Liver (tissue), 8 donors: ENCODE measurements at regions not wholly inside any gene's neighbourhood (a gene's known extent, or its start where the extent isn't known, plus 50 kb on each side); places are given as distances from the start of the nearest gene placed in this dataset.

Experiments used
- DNase-seq: peaks from one replicate; pipeline ENCODE4 v3.0.0-alpha.2; 2017; ENCODE audit warnings: low spot score
- H3K27ac ChIP-seq, 2 donors: one replicate each; pipeline ENCODE4 v1.7.0; 2013; ENCODE audit warnings: inconsistent platforms in 2 of 2, low read length in 2 of 2, control low read depth in 1 of 2, low read depth in 1 of 2, mild to moderate bottlenecking in 1 of 2
- H3K27me3 ChIP-seq, 4 donors: one replicate each; pipeline versions ENCODE4 v1.6.1 to v1.7.0; 2013; ENCODE audit warnings: low read length in 3 of 4, inconsistent platforms in 1 of 4, mild to moderate bottlenecking in 1 of 4, moderate library complexity in 1 of 4; ENCODE audit not compliant: control insufficient read depth in 4 of 4, insufficient read depth in 4 of 4
- H3K36me3 ChIP-seq, 4 donors: one replicate each; pipeline versions ENCODE4 v1.6.1 to v1.7.0; 2013; ENCODE audit warnings: low read length in 3 of 4, mild to moderate bottlenecking in 3 of 4, low read depth in 1 of 4, moderate library complexity in 1 of 4; ENCODE audit not compliant: control insufficient read depth in 4 of 4, insufficient read depth in 3 of 4
- H3K4me1 ChIP-seq, 4 donors: one replicate each; pipeline versions ENCODE4 v1.6.1 to v1.7.0; 2013; ENCODE audit warnings: low read length in 3 of 4, mild to moderate bottlenecking in 3 of 4, moderate library complexity in 1 of 4; ENCODE audit not compliant: control insufficient read depth in 4 of 4, insufficient read depth in 4 of 4
- H3K4me3 ChIP-seq, 3 donors: one replicate each; pipeline versions ENCODE4 v1.6.1 to v1.7.0; 2013; ENCODE audit warnings: low read length in 3 of 3, control low read depth in 1 of 3, low read depth in 1 of 3, mild to moderate bottlenecking in 1 of 3
- H3K9ac ChIP-seq, 2 donors: one replicate each; pipeline ENCODE4 v1.7.0; 2013; ENCODE audit warnings: low read length in 2 of 2, mild to moderate bottlenecking in 2 of 2, moderate library complexity in 2 of 2, control low read depth in 1 of 2, low read depth in 1 of 2
- H3K9me3 ChIP-seq, 4 donors: one replicate each; pipeline versions ENCODE4 v1.6.1 to v1.7.0; 2013; ENCODE audit warnings: low read length in 3 of 4; ENCODE audit not compliant: control insufficient read depth in 4 of 4
- EGR1 ChIP-seq, 2 donors: IDR thresholded peaks; 2 replicates each; pipeline ENCODE4 v1.6.1; 2016 to 2018; ENCODE audit warnings: antibody characterized with exemption in 2 of 2, low read depth in 2 of 2
- FOXA1 ChIP-seq: IDR thresholded peaks from 2 replicates; pipeline ENCODE4 v1.6.1; 2016; ENCODE audit warnings: antibody characterized with exemption
- GABPA ChIP-seq, 2 donors: IDR thresholded peaks in 1 of 2; conservative IDR thresholded peaks in 1 of 2; 2 replicates each; pipeline ENCODE4 v1.6.1; 2016; ENCODE audit warnings: antibody characterized with exemption in 2 of 2, mild to moderate bottlenecking in 1 of 2, moderate library complexity in 1 of 2
- HNF4A ChIP-seq, 2 donors: conservative IDR thresholded peaks; 2 replicates each; pipeline ENCODE4 v1.6.1; 2016; ENCODE audit warnings: antibody characterized with exemption in 2 of 2, mild to moderate bottlenecking in 2 of 2
- HNF4G ChIP-seq: IDR thresholded peaks from 2 replicates; pipeline ENCODE4 v1.6.1; 2016; ENCODE audit warnings: antibody characterized with exemption
- REST ChIP-seq: IDR thresholded peaks from 2 replicates; pipeline ENCODE4 v1.6.1; 2016; ENCODE audit warnings: antibody characterized with exemption, mild to moderate bottlenecking
- SP1 ChIP-seq: IDR thresholded peaks from 2 replicates; pipeline ENCODE4 v1.6.1; 2018; ENCODE audit warnings: antibody characterized with exemption, mild to moderate bottlenecking
- YY1 ChIP-seq: IDR thresholded peaks from 2 replicates; pipeline ENCODE4 v1.6.1; 2016; ENCODE audit warnings: antibody characterized with exemption, mild to moderate bottlenecking
- ZBTB33 ChIP-seq: IDR thresholded peaks from 2 replicates; pipeline ENCODE4 v1.6.1; 2016; ENCODE audit warnings: antibody characterized with exemption
- WGBS: extraction: QIAGEN DNeasy Blood & Tissue Kit; methylation state at CpG from one replicate; pipeline ENCODE4 v1.1.7; 2013; 5-methylcytosine and 5-hydroxymethylcytosine counted together
- TF ChIP-seq, protein P1 (sequence below): fragments of 150-350 bp; IDR thresholded peaks from 2 replicates; pipeline ENCODE4 v1.5.1; 2017; ENCODE audit warnings: improper control_type of control experiment, low read depth, low read length; ENCODE audit not compliant: missing input control
- TF ChIP-seq, protein P2 (sequence below): IDR thresholded peaks from 2 replicates; pipeline ENCODE4 v1.6.1; 2016; ENCODE audit warnings: antibody characterized with exemption
- TF ChIP-seq, protein P3 (sequence below): IDR thresholded peaks from 2 replicates; pipeline ENCODE4 v1.6.1; 2016; ENCODE audit warnings: antibody characterized with exemption
- donor health status: healthy.
- donor health status: healthy.
- donor health status: healthy.
- donor health status: healthy.
- donor health status: healthy.

GRCh38 chr4:32226733-32227132 lies 1506.6 kb downstream of the PCDH7 start (continued):
- TF ChIP-seq, protein P1, sequence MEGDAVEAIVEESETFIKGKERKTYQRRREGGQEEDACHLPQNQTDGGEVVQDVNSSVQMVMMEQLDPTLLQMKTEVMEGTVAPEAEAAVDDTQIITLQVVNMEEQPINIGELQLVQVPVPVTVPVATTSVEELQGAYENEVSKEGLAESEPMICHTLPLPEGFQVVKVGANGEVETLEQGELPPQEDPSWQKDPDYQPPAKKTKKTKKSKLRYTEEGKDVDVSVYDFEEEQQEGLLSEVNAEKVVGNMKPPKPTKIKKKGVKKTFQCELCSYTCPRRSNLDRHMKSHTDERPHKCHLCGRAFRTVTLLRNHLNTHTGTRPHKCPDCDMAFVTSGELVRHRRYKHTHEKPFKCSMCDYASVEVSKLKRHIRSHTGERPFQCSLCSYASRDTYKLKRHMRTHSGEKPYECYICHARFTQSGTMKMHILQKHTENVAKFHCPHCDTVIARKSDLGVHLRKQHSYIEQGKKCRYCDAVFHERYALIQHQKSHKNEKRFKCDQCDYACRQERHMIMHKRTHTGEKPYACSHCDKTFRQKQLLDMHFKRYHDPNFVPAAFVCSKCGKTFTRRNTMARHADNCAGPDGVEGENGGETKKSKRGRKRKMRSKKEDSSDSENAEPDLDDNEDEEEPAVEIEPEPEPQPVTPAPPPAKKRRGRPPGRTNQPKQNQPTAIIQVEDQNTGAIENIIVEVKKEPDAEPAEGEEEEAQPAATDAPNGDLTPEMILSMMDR = no peak
- no peak for TF ChIP-seq ZBTB33

DNA sequence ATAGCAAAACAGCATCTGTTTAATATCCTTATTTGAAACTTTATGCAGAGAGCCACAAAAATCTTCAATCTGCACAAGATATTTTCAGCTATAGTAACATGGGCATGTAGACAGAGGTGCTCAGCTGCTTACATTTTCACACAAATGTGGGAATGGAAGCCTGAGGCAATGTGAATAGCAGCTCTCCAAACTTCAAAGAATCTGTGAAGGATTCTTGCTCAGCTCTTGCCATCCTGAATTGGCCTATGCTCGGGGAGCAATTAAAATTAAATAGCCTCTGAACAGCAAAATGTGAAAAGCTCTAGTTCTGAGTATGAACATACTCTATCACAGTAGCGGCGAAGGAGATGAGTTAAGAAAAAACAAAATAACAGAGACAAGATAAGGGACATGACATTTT lies 1523.8 kb downstream of the PCDH7 start:
- Histone ChIP-seq H3K4me1 (no peaks in the 10 kb centered on the region), H3K27ac (no peak overlapping the region), H3K4me3 (no peak overlapping the region), H3K9ac (no peak overlapping the region), H3K27me3 (no peaks in the 10 kb centered on the region), H3K36me3 (no peaks in the 10 kb centered on the region), H3K9me3 (no peaks in the 10 kb centered on the region)
- DNase-seq = no peak
- TF ChIP-seq HNF4A (conservative IDR thresholded peaks at IDR 0.05) (no peak), GABPA (IDR thresholded peaks at IDR 0.05 in 1 of 2, conservative IDR thresholded peaks at IDR 0.05 in 1 of 2) (no peak), SP1 (no peak), EGR1 (IDR thresholded peaks at IDR 0.05; ENCODE audit: low read depth in 2 of 2) (no peak), YY1 (no peak), REST (no peak), FOXA1 (no peak), HNF4G (no peak)
- TF ChIP-seq, protein P2, sequence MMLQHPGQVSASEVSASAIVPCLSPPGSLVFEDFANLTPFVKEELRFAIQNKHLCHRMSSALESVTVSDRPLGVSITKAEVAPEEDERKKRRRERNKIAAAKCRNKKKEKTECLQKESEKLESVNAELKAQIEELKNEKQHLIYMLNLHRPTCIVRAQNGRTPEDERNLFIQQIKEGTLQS = no peak
- TF ChIP-seq, protein P1 = no peak
- TF ChIP-seq, protein P3, sequence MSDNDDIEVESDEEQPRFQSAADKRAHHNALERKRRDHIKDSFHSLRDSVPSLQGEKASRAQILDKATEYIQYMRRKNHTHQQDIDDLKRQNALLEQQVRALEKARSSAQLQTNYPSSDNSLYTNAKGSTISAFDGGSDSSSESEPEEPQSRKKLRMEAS = no peak
- 58% methylated on average over 3 of the region's 3 CpGs for WGBS
